Sigmoid colon (tissue), 4 donors: ENCODE measurements at regions not wholly inside any gene's neighbourhood (a gene's known extent, or its start where the extent isn't known, plus 50 kb on each side); places are given as distances from the start of the nearest gene placed in this dataset.

Experiments
- CTCF ChIP-seq, 4 experiments: fragments of 450-650 bp in 3 of 4; fragments of 200-600 bp in 1 of 4; IDR thresholded peaks; one replicate each; pipeline ENCODE4 v1.5.1; 2016 to 2019; ENCODE audit warnings: antibody characterized with exemption in 4 of 4, mild to moderate bottlenecking in 3 of 4, moderate library complexity in 2 of 4
- POLR2AphosphoS5 ChIP-seq, 4 donors: sonication (generic); formaldehyde crosslinking; IDR thresholded peaks; one replicate each; pipeline ENCODE4 v1.6.1; 2017; ENCODE audit warnings: antibody characterized with exemption in 4 of 4

GRCh38 chr7:119838444-119838843 is 434.5 kb upstream of the KCND2 start:
- TF ChIP-seq CTCF (IDR thresholded peaks at IDR 0.05), result no peak
- TF ChIP-seq POLR2AphosphoS5 (IDR thresholded peaks at IDR 0.05), result no peak
